ENCODE measurements at regions not wholly inside any gene's neighbourhood (a gene's known extent, or its start where the extent isn't known, plus 50 kb on each side); places are given as distances from the start of the nearest gene placed in this dataset.

- BruUV-seq (replicated peaks), result no TSS peak
- H3K4me1 ChIP-seq (ENCODE audit: insufficient read depth, low read length), result no peaks in the 10 kb centered on the region
- no peak overlapping the region for H3K4me2 ChIP-seq (ENCODE audit: low read depth, low read length)
- CTCF ChIA-PET (ENCODE audit: low intra/inter-chr PET ratio, low total read pairs), result no interaction called here
- in situ Hi-C loops (cut with HindIII; ENCODE audit: extremely low pct_ligation_motif_present, low pct_unique_long_range_greater_than_20kb) (no loop called here), intact Hi-C loops (cut with micrococcal nuclease; ENCODE audit: unreplicated experiment) (no loop called here)
- H3K4me3 ChIP-seq (replicated peaks in 1 of 3; ENCODE audit: insufficient read depth in 1 of 3, low read depth in 2 of 3, low read length in 3 of 3), result no peak overlapping the region
- POLR2A ChIA-PET, result no interaction called here
- DNase-seq (ENCODE audit: low spot score) (no peak), FAIRE-seq (no peak), ATAC-seq (no peak)
- no peaks in the 10 kb centered on the region for H3K36me3 ChIP-seq (replicated peaks in 1 of 2; ENCODE audit: control insufficient read depth in 1 of 2, insufficient read depth in 2 of 2, low read length in 2 of 2)
- H2AFZ ChIP-seq (ENCODE audit: low read length), result no peak overlapping the region
- no peak overlapping the region for H3K9ac ChIP-seq (ENCODE audit: insufficient read depth, low read depth, low read length)
- H3K27ac ChIP-seq (ENCODE audit: extremely low read length, insufficient read depth, low read length), result no peak overlapping the region
- WGBS (ENCODE audit: low lambda C conversion rate), result 24% methylated on average over 3 of the region's 3 CpGs
- H4K20me1 ChIP-seq (ENCODE audit: insufficient read depth, low read length), result no peaks in the 10 kb centered on the region
- no peaks in the 10 kb centered on the region for H3K79me2 ChIP-seq (ENCODE audit: insufficient read depth, low read length)
- no peaks in the 10 kb centered on the region for H3K9me3 ChIP-seq (ENCODE audit: low read length)
- H3K27me3 ChIP-seq (ENCODE audit: control insufficient read depth in 1 of 2, insufficient read depth in 2 of 2, low read length in 2 of 2), result peaks cover 1 to 12% of the 10 kb centered on the region in 2 experiments; a peak in 4 of 5 replicates
- TF ChIP-seq ZNF256 (CRISPR knock-in tag; conservative IDR thresholded peaks at IDR 0.05) (no peak), SYNCRIP (IDR thresholded peaks at IDR 0.05; ENCODE audit: insufficient read depth, low read depth, low read length) (no peak), ZKSCAN5 (CRISPR knock-in tag; IDR thresholded peaks at IDR 0.05) (no peak), ZNF281 (CRISPR knock-in tag; IDR thresholded peaks at IDR 0.05; ENCODE audit: borderline replicate concordance) (no peak), ZNF503 (CRISPR knock-in tag; IDR thresholded peaks at IDR 0.05) (no peak), IRF1 (CRISPR knock-in tag; IDR thresholded peaks at IDR 0.05; ENCODE audit: low read depth) (no peak), MLLT10 (CRISPR knock-in tag; IDR thresholded peaks at IDR 0.05) (no peak), CREM (IDR thresholded peaks at IDR 0.05) (no peak), CREM (CRISPR knock-in tag; IDR thresholded peaks at IDR 0.05) (no peak), FOXP4 (CRISPR knock-in tag; IDR thresholded peaks at IDR 0.05) (no peak), ZNF331 (CRISPR knock-in tag; IDR thresholded peaks at IDR 0.05) (no peak), RFX1 (IDR thresholded peaks at IDR 0.05) (no peak), ZNF414 (CRISPR knock-in tag; IDR thresholded peaks at IDR 0.05) (no peak), FOXA1 (IDR thresholded peaks at IDR 0.05) (no peak), FOXA1 (CRISPR knock-in tag; IDR thresholded peaks at IDR 0.05) (no peak), MIER2 (CRISPR knock-in tag; IDR thresholded peaks at IDR 0.05) (no peak), PAF1 (CRISPR knock-in tag; IDR thresholded peaks at IDR 0.05) (no peak), NFATC3 (CRISPR knock-in tag; IDR thresholded peaks at IDR 0.05) (no peak), ZNF569 (CRISPR knock-in tag; IDR thresholded peaks at IDR 0.05; ENCODE audit: borderline replicate concordance) (no peak)
Measured at GRCh38 chr11:115699733-115700132, 195.5 kb upstream of the CADM1 start.

Measured in HepG2 (cell line).